ENCODE measurements at regions not wholly inside any gene's neighbourhood (a gene's known extent, or its start where the extent isn't known, plus 50 kb on each side); places are given as distances from the start of the nearest gene placed in this dataset.

DNA sequence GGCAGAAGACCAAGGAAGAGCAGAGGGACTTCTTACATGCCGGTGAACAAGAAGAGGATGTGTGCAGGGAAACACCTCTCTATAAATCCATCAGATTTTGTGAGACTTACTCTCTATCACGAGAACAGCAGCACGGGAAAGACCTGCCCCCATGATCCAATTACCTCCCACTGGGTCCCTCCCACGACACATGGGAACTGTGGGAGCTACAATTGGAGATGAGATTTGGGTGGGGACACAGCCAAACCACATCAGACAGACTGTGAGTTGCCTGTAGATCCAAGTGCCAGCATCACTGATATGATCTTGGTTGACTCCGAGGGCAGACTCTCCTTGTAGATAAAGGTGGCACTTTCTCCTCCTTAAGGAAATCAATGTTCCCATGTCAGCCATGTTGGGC is 414.8 kb upstream of the JARID2 start:
- TF ChIP-seq POLR2AphosphoS5 (IDR thresholded peaks at IDR 0.05): no peak
- TF ChIP-seq, protein P1, sequence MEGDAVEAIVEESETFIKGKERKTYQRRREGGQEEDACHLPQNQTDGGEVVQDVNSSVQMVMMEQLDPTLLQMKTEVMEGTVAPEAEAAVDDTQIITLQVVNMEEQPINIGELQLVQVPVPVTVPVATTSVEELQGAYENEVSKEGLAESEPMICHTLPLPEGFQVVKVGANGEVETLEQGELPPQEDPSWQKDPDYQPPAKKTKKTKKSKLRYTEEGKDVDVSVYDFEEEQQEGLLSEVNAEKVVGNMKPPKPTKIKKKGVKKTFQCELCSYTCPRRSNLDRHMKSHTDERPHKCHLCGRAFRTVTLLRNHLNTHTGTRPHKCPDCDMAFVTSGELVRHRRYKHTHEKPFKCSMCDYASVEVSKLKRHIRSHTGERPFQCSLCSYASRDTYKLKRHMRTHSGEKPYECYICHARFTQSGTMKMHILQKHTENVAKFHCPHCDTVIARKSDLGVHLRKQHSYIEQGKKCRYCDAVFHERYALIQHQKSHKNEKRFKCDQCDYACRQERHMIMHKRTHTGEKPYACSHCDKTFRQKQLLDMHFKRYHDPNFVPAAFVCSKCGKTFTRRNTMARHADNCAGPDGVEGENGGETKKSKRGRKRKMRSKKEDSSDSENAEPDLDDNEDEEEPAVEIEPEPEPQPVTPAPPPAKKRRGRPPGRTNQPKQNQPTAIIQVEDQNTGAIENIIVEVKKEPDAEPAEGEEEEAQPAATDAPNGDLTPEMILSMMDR (IDR thresholded peaks at IDR 0.05): no peak
- TF ChIP-seq EP300 (IDR thresholded peaks at IDR 0.05): no peak
